Adrenal gland (tissue), 5 donors: ENCODE measurements at regions not wholly inside any gene's neighbourhood (a gene's known extent, or its start where the extent isn't known, plus 50 kb on each side); places are given as distances from the start of the nearest gene placed in this dataset.

Experiments used
- POLR2A ChIP-seq, 2 donors: fragments of 450-650 bp; IDR thresholded peaks; one replicate each; pipeline ENCODE4 v1.6.1; 2017; ENCODE audit warnings: antibody characterized with exemption in 2 of 2, mild to moderate bottlenecking in 2 of 2, moderate library complexity in 1 of 2
- TF ChIP-seq, protein P1 (sequence below), 6 experiments: fragments of 450-650 bp in 4 of 6; fragments of 200-600 bp in 2 of 6; sonication (generic) in 1 of 6; IDR thresholded peaks; 1 replicate in 5 of 6; 2 replicates in 1 of 6; pipeline versions ENCODE4 v1.5.1 to v1.8.0; 2016 to 2021; ENCODE audit warnings: antibody characterized with exemption in 6 of 6, mild to moderate bottlenecking in 2 of 6, moderate library complexity in 1 of 6
- donor health status: DM: no; HTN: no; CAD: no.

DNA sequence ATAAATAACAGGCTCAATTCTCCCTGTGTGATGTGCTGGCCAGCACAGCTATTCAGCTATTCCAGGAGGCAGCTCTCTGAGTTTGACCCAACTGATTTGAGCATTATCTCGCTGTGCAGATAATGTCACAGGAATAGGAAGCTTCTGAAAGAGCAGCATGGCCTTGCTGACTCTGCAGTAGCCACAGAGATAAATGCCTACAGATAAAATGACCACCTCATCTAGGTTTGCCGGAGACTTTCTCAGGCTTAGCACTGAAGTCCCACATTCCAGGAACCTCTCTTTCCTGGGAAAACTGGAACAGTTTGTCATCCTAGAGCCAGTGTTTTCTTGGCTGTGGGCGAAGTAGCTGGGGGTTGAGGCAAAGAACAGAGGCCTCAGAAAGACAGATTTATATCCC is 98.9 kb downstream of the MRPL39 start:
- no peak for TF ChIP-seq POLR2A (IDR thresholded peaks at IDR 0.05)
- TF ChIP-seq, protein P1, sequence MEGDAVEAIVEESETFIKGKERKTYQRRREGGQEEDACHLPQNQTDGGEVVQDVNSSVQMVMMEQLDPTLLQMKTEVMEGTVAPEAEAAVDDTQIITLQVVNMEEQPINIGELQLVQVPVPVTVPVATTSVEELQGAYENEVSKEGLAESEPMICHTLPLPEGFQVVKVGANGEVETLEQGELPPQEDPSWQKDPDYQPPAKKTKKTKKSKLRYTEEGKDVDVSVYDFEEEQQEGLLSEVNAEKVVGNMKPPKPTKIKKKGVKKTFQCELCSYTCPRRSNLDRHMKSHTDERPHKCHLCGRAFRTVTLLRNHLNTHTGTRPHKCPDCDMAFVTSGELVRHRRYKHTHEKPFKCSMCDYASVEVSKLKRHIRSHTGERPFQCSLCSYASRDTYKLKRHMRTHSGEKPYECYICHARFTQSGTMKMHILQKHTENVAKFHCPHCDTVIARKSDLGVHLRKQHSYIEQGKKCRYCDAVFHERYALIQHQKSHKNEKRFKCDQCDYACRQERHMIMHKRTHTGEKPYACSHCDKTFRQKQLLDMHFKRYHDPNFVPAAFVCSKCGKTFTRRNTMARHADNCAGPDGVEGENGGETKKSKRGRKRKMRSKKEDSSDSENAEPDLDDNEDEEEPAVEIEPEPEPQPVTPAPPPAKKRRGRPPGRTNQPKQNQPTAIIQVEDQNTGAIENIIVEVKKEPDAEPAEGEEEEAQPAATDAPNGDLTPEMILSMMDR (IDR thresholded peaks at IDR 0.05): no peak
